ENCODE measurements at regions not wholly inside any gene's neighbourhood (a gene's known extent, or its start where the extent isn't known, plus 50 kb on each side); places are given as distances from the start of the nearest gene placed in this dataset.

- Histone ChIP-seq H3K9ac (ENCODE audit: low read depth, low read length) (no peak overlapping the region), H3K9me3 (ENCODE audit: insufficient read depth, low read depth, low read length) (no peaks in the 10 kb centered on the region), H3K4me3 (ENCODE audit: low read length) (no peak overlapping the region), H3K36me3 (ENCODE audit: insufficient read depth, low read length) (no peaks in the 10 kb centered on the region), H3K27me3 (ENCODE audit: insufficient read depth, low read length) (no peaks in the 10 kb centered on the region), H3K27ac (ENCODE audit: low read depth, low read length) (no peak overlapping the region), H3K4me1 (ENCODE audit: insufficient read depth, low read length) (0 out of 2 replicates have a peak, but pooled peaks cover 3% of the 10 kb centered on the region)
- 85% methylated on average over 3 of the region's 4 CpGs for WGBS
Observed at GRCh38 chr2:52144590-52144989, 1112.7 kb upstream of the NRXN1 start.

GRCh38 chr2:52141076-52141475 is 1109.1 kb upstream of the NRXN1 start:
- H3K9ac ChIP-seq (ENCODE audit: low read depth, low read length): no peak overlapping the region
- WGBS: 97% methylated on average over 1 of the region's 1 CpG
- no peaks in the 10 kb centered on the region for H3K27me3 ChIP-seq (ENCODE audit: insufficient read depth, low read length)
- H3K4me3 ChIP-seq (ENCODE audit: low read length): no peak overlapping the region
- no peaks in the 10 kb centered on the region for H3K36me3 ChIP-seq (ENCODE audit: insufficient read depth, low read length)
- H3K4me1 ChIP-seq (ENCODE audit: insufficient read depth, low read length): 0 out of 2 replicates have a peak, but pooled peaks cover 3% of the 10 kb centered on the region
- H3K27ac ChIP-seq (ENCODE audit: low read depth, low read length): no peak overlapping the region
- H3K9me3 ChIP-seq (ENCODE audit: insufficient read depth, low read depth, low read length): no peaks in the 10 kb centered on the region

- H3K9me3 ChIP-seq (ENCODE audit: insufficient read depth, low read depth, low read length): no peaks in the 10 kb centered on the region
- no peak overlapping the region for H3K27ac ChIP-seq (ENCODE audit: low read depth, low read length)
- H3K4me3 ChIP-seq (ENCODE audit: low read length): no peak overlapping the region
- no peaks in the 10 kb centered on the region for H3K36me3 ChIP-seq (ENCODE audit: insufficient read depth, low read length)
- no peaks in the 10 kb centered on the region for H3K4me1 ChIP-seq (ENCODE audit: insufficient read depth, low read length)
- H3K9ac ChIP-seq (ENCODE audit: low read depth, low read length): no peak overlapping the region
- H3K27me3 ChIP-seq (ENCODE audit: insufficient read depth, low read length): no peaks in the 10 kb centered on the region
Observed at GRCh38 chr2:52139241-52139640, 1107.3 kb upstream of the NRXN1 start.

GRCh38 chr2:52135235-52135634 is 1103.3 kb upstream of the NRXN1 start:
- Histone ChIP-seq H3K36me3 (ENCODE audit: insufficient read depth, low read length) (no peaks in the 10 kb centered on the region), H3K9me3 (ENCODE audit: insufficient read depth, low read depth, low read length) (peaks cover 16% of the 10 kb centered on the region), H3K27ac (ENCODE audit: low read depth, low read length) (no peak overlapping the region), H3K27me3 (ENCODE audit: insufficient read depth, low read length) (no peaks in the 10 kb centered on the region), H3K4me3 (ENCODE audit: low read length) (no peak overlapping the region), H3K9ac (ENCODE audit: low read depth, low read length) (no peak overlapping the region), H3K4me1 (ENCODE audit: insufficient read depth, low read length) (no peaks in the 10 kb centered on the region)
- no CpG with 5 or more reads among the region's 2 CpGs for WGBS

GRCh38 chr2:52128081-52128480 is 1096.1 kb upstream of the NRXN1 start:
- H3K9me3 ChIP-seq (ENCODE audit: insufficient read depth, low read depth, low read length): peaks cover 23% of the 10 kb centered on the region
- H3K9ac ChIP-seq (ENCODE audit: low read depth, low read length): no peak overlapping the region
- no peaks in the 10 kb centered on the region for H3K4me1 ChIP-seq (ENCODE audit: insufficient read depth, low read length)
- no peaks in the 10 kb centered on the region for H3K27me3 ChIP-seq (ENCODE audit: insufficient read depth, low read length)
- H3K27ac ChIP-seq (ENCODE audit: low read depth, low read length): no peak overlapping the region
- 0 out of 2 replicates have a peak, but pooled peaks cover 2% of the 10 kb centered on the region for H3K36me3 ChIP-seq (ENCODE audit: insufficient read depth, low read length)
- no peak overlapping the region for H3K4me3 ChIP-seq (ENCODE audit: low read length)
- WGBS: 96% methylated on average over 2 of the region's 3 CpGs

GRCh38 chr2:52127527-52127926 is 1095.6 kb upstream of the NRXN1 start:
- 95% methylated on average over 1 of the region's 1 CpG for WGBS
- no peaks in the 10 kb centered on the region for H3K4me1 ChIP-seq (ENCODE audit: insufficient read depth, low read length)

GRCh38 chr2:52117299-52117698 is 1085.4 kb upstream of the NRXN1 start:
- H3K9me3 ChIP-seq (ENCODE audit: insufficient read depth, low read depth, low read length): no peaks in the 10 kb centered on the region
- H3K27ac ChIP-seq (ENCODE audit: low read depth, low read length): no peak overlapping the region

More at GRCh38 chr2:52127527-52127926, 1095.6 kb upstream of the NRXN1 start:
- H3K27me3 ChIP-seq (ENCODE audit: insufficient read depth, low read length): no peaks in the 10 kb centered on the region
- no peak overlapping the region for H3K27ac ChIP-seq (ENCODE audit: low read depth, low read length)
- no peak overlapping the region for H3K9ac ChIP-seq (ENCODE audit: low read depth, low read length)
- H3K4me3 ChIP-seq (ENCODE audit: low read length): no peak overlapping the region
- peaks cover 20% of the 10 kb centered on the region for H3K9me3 ChIP-seq (ENCODE audit: insufficient read depth, low read depth, low read length)
- H3K36me3 ChIP-seq (ENCODE audit: insufficient read depth, low read length): 0 out of 2 replicates have a peak, but pooled peaks cover 2% of the 10 kb centered on the region

GRCh38 chr2:52115750-52116149 is 1083.8 kb upstream of the NRXN1 start:
- Histone ChIP-seq H3K27me3 (ENCODE audit: insufficient read depth, low read length) (no peaks in the 10 kb centered on the region), H3K9ac (ENCODE audit: low read depth, low read length) (no peak overlapping the region), H3K36me3 (ENCODE audit: insufficient read depth, low read length) (no peaks in the 10 kb centered on the region), H3K9me3 (ENCODE audit: insufficient read depth, low read depth, low read length) (no peaks in the 10 kb centered on the region), H3K27ac (ENCODE audit: low read depth, low read length) (no peak overlapping the region), H3K4me1 (ENCODE audit: insufficient read depth, low read length) (no peaks in the 10 kb centered on the region), H3K4me3 (ENCODE audit: low read length) (no peak overlapping the region)
- 94% methylated on average over 1 of the region's 1 CpG for WGBS

More at GRCh38 chr2:52117299-52117698, 1085.4 kb upstream of the NRXN1 start:
- no peak overlapping the region for H3K4me3 ChIP-seq (ENCODE audit: low read length)
- H3K36me3 ChIP-seq (ENCODE audit: insufficient read depth, low read length): no peaks in the 10 kb centered on the region
- no peak overlapping the region for H3K9ac ChIP-seq (ENCODE audit: low read depth, low read length)
- WGBS: 100% methylated on average over 3 of the region's 3 CpGs
- H3K27me3 ChIP-seq (ENCODE audit: insufficient read depth, low read length): no peaks in the 10 kb centered on the region
- H3K4me1 ChIP-seq (ENCODE audit: insufficient read depth, low read length): no peaks in the 10 kb centered on the region

- no peaks in the 10 kb centered on the region for H3K9me3 ChIP-seq (ENCODE audit: insufficient read depth, low read depth, low read length)
- H3K27me3 ChIP-seq (ENCODE audit: insufficient read depth, low read length): no peaks in the 10 kb centered on the region
- no peak overlapping the region for H3K9ac ChIP-seq (ENCODE audit: low read depth, low read length)
- H3K36me3 ChIP-seq (ENCODE audit: insufficient read depth, low read length): no peaks in the 10 kb centered on the region
- H3K4me1 ChIP-seq (ENCODE audit: insufficient read depth, low read length): no peaks in the 10 kb centered on the region
- H3K27ac ChIP-seq (ENCODE audit: low read depth, low read length): no peak overlapping the region
- H3K4me3 ChIP-seq (ENCODE audit: low read length): no peak overlapping the region
Observed at GRCh38 chr2:52113338-52113737, 1081.4 kb upstream of the NRXN1 start.

- no peaks in the 10 kb centered on the region for H3K9me3 ChIP-seq (ENCODE audit: insufficient read depth, low read depth, low read length)
- H3K4me3 ChIP-seq (ENCODE audit: low read length): no peak overlapping the region
- no peak overlapping the region for H3K27ac ChIP-seq (ENCODE audit: low read depth, low read length)
- no peaks in the 10 kb centered on the region for H3K4me1 ChIP-seq (ENCODE audit: insufficient read depth, low read length)
- no peaks in the 10 kb centered on the region for H3K27me3 ChIP-seq (ENCODE audit: insufficient read depth, low read length)
- H3K36me3 ChIP-seq (ENCODE audit: insufficient read depth, low read length): no peaks in the 10 kb centered on the region
- WGBS: 91% methylated on average over 3 of the region's 3 CpGs
- H3K9ac ChIP-seq (ENCODE audit: low read depth, low read length): no peak overlapping the region
Observed at GRCh38 chr2:52112141-52112540, 1080.2 kb upstream of the NRXN1 start.

- H3K27ac ChIP-seq (ENCODE audit: low read depth, low read length): no peak overlapping the region
- no peak overlapping the region for H3K9ac ChIP-seq (ENCODE audit: low read depth, low read length)
- WGBS: 95% methylated on average over 6 of the region's 6 CpGs
- no peaks in the 10 kb centered on the region for H3K4me1 ChIP-seq (ENCODE audit: insufficient read depth, low read length)
- H3K36me3 ChIP-seq (ENCODE audit: insufficient read depth, low read length): no peaks in the 10 kb centered on the region
- no peak overlapping the region for H3K4me3 ChIP-seq (ENCODE audit: low read length)
- no peaks in the 10 kb centered on the region for H3K9me3 ChIP-seq (ENCODE audit: insufficient read depth, low read depth, low read length)
- H3K27me3 ChIP-seq (ENCODE audit: insufficient read depth, low read length): no peaks in the 10 kb centered on the region
Observed at GRCh38 chr2:52107124-52107523, 1075.2 kb upstream of the NRXN1 start.

- no peak overlapping the region for H3K9ac ChIP-seq (ENCODE audit: low read depth, low read length)
- H3K27ac ChIP-seq (ENCODE audit: low read depth, low read length): no peak overlapping the region
- H3K27me3 ChIP-seq (ENCODE audit: insufficient read depth, low read length): no peaks in the 10 kb centered on the region
- 100% methylated on average over 4 of the region's 4 CpGs for WGBS
- no peak overlapping the region for H3K4me3 ChIP-seq (ENCODE audit: low read length)
- no peaks in the 10 kb centered on the region for H3K9me3 ChIP-seq (ENCODE audit: insufficient read depth, low read depth, low read length)
- H3K4me1 ChIP-seq (ENCODE audit: insufficient read depth, low read length): no peaks in the 10 kb centered on the region
- H3K36me3 ChIP-seq (ENCODE audit: insufficient read depth, low read length): no peaks in the 10 kb centered on the region
Observed at GRCh38 chr2:52097071-52097470, 1065.1 kb upstream of the NRXN1 start.
